ENCODE measurements at regions not wholly inside any gene's neighbourhood (a gene's known extent, or its start where the extent isn't known, plus 50 kb on each side); places are given as distances from the start of the nearest gene placed in this dataset.
"Not testable (repeated sequence)": the region's sequence is repeated elsewhere in the genome, so short reads cannot be mapped to it uniquely, and the experiment has no call there.

DNA sequence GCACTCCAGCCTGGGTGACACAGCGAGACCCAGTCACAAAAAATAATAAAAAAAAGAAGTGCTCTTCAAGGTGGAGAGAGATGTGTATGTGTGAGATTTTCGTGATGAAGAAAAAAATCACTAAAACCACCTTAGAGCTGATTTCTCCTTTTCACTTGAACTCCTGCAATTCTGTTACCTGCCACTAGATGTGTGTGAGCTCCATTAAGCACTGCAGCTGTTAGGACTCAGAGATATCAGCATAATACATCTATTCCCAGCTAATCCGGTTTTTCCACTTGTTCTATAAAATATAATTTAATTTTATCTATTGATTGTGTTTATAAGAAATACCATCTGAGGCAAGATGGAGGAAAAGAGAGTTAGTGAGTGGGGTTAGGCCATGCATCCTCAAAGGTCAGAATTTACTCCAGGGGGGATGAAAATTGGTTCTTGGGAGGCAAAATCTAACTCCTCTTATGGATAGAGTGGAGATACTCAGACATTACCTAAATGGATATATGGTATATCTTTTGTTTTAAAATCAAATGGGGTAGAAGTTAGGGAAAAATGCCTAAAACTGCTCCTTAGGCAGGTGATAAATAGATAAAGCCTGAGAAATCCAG, 152.7 kb downstream of the IL20RB start:
- peak; percentile 22 for DNase-seq (ENCODE audit: extremely low read depth, low read depth)

DNA sequence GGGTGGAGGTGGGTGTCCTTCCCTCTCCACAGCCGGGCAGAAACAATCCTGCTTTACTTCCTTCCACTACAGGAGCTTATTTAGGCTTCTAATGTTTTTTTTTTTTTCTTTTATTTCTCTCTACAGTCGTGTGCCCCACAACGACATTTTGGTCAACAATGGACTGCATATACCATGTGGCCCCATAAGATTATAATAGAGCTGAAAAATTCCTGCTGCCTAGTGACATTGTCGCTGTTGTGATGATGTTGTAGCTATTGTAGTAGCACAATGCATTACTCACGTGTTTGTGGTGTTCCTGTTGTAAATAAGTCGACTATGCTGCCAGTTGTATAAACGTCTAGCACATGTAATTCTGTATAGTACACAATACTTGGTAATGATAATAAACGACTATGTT, 153.7 kb downstream of the IL20RB start:
- DNase-seq (ENCODE audit: extremely low read depth, low read depth): no peak

DNA sequence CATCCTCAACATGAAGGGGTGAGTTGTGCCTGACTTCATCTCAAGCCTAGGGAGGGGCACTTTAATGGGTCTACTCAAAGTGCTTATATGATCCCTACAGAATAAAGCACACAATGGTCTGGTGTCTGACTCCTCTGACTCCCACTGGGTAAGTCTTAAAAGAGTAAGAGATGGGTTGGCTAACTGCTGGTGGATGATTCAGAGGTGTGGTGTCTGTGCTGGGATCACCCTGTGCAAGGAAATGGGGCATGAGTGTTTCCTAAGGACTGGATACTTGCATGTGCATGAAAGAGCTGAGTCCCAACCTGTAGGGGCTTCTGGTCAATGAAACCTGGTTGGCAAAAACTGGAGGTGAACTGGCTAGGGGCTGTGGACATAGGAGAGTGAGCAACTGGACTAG, 158.8 kb downstream of the IL20RB start:
- no peak for DNase-seq (ENCODE audit: extremely low read depth, low read depth)

DNA sequence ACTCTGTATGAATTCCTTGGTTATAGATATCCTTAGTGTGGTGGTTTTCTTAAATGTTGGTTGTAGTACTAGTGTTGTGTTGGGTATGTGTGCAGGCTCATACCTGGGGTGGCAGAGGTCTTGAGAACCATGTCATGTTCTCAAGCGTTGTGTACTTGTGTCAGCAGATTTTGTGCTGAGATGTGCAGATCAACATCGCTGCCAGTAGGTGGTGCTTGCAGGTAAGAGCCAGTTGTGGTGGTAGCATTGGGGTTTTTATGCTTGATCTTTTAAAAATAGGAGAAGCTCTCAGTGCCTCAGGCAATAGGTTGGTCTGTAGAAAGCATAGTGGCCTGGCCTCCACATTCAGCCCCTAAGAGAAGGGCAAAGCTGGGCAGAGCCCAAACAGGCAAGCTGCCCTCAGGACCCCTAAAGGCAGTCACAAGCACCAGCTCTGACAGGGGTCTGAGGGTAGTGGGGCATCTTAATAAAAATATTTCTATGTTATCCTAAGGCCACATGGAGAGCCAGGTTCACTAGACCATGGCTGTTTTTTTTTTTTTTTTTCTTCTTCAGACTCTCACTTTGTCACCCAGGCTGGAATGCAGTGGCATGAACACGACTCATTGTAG, 164.0 kb downstream of the IL20RB start:
- DNase-seq (ENCODE audit: extremely low read depth, low read depth): peak; percentile 25

DNA sequence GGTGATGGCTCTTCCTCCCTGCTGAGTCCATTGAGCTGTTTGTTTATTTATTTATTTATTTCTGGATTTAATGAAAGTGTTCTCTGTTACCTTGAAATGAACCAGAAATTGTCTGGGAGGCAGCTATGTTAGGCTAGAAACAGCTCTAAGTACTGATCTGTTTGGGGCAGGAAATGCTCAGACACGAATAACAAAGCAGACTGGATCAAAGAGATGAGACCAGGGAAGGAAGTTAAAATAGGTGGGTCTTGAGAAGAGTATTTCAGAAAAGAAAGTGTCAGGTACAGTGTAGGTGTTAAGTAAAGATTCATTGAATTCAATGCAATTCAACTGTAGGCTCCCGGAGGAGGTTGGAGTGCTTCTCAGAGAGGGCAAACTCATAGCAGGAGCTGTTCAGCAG, 173.3 kb downstream of the IL20RB start:
- no peak for DNase-seq (ENCODE audit: extremely low read depth, low read depth)

DNA sequence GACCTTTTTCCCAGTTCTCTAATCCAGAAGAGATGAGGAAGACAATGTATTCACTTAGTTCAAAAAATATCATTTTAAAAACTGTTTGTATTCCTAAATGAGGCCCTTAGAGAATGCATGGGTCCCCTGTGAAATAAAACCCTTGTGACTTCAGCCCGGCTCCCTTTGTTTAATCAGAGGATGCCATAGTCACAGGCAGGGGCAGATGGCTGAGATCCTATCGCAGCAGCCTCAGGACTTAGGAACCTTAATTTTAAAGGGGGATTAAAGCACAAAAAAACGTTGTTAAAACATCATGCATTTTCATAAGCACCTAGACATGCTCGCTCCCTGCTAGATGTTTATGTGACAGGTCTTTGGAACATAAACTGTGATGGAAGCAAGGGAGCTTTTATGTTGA, 176.6 kb downstream of the IL20RB start:
- no peak for DNase-seq (ENCODE audit: extremely low read depth, low read depth)

DNA sequence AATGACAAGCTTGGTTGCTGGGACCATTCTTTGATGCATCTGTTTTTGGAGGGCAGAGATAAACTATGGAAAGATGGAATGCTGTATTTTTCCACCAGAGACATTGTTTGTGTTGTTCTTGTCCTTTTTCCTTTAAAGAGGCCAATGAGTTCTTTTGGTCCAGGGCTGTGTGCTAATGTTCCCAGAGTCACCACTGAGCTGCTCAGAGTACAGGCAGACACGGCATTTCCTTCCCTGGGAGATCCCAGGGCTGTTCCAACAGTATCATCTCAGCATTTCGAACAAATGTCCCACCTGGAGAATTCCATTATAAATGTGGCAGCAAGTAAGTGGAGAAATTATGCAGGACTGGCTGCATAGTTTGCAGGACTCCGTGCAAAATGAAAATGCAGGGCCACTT, 190.6 kb downstream of the IL20RB start:
- no peak for DNase-seq (ENCODE audit: extremely low read depth, low read depth)

DNA sequence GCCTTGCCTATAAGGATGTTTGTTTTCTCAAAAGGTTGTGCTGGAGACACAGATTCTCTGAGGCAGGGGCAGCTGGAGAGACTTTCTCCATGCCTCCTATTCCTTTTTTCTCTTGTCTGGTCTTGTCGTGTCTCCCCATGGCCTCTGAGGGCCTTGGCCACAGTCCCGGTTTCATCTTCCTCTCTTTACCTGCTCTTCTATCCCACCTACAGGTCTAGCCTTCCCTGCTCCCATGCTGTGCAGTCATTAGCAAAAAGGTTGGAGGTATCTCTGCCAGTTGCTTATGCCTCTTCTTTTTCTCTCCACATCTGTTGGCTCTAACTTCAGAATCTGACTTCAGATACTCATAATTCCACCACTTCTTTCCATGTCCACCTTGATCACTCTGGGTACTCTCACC, 191.1 kb downstream of the IL20RB start:
- DNase-seq (ENCODE audit: extremely low read depth, low read depth): no peak

DNA sequence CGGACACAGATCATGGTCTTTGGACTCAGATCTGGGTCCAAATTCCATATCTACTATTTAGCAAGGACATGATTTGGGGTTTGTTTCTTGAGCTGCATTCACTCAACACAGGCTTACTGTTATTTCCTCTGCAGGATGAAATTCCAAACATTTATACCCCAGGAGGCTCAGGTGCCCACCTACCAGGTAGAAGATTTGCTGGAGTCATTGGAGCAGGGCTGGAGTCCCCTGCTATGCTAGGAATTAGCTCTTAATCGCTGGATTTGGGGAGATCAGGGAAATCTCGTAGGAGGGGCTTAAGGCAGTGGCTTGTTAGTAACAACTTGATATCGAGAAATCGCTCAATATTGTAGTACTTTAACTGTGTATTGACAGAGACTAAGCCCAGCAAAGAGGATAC, 193.0 kb downstream of the IL20RB start:
- DNase-seq (ENCODE audit: extremely low read depth, low read depth): no peak

DNA sequence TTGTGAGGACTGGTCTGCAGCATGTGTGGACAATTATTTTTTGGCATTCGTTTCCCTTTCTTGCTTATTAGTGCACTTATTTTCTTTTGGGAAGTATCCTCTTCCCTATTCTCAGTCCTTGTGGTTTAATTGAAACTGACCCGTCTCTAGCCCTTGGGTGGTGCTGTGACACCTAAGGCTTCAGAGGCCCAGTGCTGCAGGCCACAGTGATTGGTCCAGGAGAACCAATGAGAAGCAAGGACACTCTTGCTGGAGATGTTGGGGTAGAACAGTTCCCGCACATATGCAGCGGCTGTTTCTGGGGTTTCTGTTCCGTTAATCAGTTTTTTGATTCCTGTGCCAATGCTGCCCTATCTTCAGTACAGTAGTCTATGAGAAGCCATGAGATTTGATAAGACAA, 195.3 kb downstream of the IL20RB start:
- not testable (repeated sequence) for DNase-seq (ENCODE audit: extremely low read depth, low read depth)

DNA sequence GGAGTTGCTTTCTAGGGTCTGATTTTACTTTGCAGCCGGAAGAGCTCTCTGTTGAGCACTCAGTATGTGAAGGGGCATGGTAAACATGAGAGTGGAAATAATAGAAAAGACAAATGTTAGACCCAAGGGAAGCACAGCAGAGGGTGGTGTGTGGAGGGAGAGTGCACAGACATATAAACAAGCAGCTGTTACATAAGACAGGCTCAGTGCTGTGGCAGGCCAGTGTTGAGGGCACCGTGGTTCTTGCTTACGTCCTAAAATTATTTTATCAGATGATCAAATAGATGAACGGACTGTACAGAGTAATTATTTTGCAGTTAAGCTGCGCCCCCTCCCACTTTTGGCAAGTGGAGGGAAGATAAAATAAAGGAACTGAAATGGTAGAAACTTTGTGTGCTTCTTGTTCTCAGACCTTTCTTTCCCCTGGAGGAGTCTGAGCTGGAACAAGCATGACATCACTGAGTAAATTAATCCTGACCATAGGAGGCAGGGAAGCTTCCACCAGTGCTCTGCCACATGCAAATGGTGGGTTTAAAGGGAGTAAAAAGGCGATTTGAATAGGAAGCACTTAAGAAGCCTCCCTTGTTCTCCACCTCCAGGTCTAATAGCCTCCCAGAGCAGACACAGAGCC, 205.6 kb downstream of the IL20RB start:
- no peak for DNase-seq (ENCODE audit: extremely low read depth, low read depth)

DNA sequence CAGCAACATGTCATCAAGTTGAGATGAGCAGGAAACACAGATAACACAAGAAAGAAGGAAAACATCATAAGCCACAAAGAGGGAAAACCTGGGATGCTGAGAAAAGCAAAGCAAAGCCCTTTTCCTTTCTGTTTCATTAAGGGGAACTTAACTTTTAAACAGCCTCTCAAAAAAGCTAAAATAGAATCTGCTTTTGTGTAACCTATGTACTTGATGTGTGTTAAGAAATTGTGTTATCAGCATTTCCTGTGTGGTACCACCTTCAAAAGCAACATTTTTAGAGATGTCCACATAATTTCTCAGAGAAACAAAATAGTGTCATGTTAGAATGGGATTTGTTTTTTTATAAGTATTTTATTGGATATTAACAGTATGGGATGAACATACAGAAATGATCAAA, 206.2 kb downstream of the IL20RB start:
- no peak for DNase-seq (ENCODE audit: extremely low read depth, low read depth)

DNA sequence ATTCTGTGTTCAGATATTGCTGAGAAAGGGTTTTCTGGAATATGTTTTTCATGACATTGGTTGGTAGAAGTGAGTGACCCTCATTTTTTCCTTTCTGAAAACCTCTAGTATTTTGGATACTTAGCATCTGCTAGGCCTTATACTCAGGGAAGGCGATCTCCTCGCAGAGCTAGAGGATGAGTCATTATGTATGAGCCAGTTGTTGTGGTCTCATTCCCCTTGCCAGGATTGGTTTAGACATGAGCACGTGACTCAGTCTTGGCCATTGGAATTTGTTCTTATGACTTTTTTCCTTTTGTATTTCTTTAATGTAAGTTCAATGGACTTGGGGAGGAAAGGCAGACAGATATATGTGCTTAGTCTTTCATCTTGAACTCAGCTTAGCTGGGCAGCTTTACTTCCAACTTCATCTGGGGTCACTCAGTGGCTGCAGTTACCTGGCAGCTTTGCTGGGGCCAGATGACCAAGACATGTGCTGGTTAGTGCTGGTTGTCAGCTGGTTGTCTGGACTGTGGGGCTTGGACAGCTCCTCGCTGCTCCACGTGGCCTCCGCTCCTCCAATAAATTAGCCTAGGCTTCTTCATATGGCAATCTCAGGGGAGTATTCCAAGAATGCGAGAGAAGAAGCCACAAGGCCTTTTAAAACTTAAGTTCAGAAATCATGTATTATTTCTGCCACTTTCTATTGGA, 207.5 kb downstream of the IL20RB start:
- no peak for DNase-seq (ENCODE audit: extremely low read depth, low read depth)

DNA sequence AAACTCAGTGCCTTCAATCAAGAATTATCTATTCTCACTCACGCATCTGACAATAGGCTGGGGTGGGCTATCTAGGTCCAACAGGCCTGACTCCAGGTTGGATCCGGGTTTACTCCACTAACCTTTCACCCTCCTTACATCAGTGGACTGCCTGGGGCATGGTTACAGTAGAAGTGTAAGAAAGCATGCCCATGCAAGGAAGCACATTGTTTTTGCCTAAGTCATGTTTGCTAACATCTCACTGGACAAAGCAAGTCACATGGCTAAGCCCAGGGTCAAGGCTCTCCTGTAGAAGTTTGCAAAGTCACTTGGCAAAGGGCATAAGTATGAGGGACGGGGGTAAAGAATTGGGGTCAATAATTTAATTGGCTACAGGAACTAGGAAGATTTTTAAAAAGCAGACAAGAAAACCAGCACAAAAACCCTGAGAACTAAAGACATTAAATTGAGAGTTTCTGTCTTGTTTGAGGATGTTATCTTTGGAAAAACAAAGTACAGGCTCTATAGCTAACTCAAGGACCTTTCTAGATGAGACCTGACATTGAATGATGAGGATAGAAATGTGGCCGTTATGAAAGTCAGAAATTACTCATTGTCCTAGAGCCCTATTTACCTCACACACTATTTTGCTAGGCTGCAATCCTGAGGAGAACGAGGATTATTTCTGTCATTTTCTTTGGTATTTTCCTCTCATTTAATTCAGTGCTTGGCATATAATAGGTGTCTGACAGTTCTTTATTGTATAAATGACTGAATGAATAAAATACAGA, 214.2 kb downstream of the IL20RB start:
- no peak for DNase-seq (ENCODE audit: extremely low read depth, low read depth)

DNA sequence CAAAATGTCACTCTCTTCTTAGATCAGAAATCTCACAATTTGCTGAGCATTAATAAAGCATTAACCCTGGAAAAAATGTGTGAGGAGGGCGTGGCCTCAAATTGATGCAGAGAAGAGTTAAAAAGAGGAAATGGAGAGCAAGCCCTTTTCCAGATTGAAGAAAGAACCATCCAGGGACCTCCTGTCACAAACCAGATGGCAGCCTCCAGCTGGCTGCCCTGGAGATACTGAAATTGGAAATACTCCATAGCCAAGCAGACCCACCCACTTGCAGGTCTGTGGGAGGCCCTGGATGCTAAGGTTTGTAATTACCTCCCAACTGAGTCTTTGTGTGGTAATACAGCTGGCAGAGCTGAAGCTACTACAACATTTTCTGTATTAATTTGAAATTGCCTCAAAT, 214.9 kb downstream of the IL20RB start:
- DNase-seq (ENCODE audit: extremely low read depth, low read depth): no peak

DNA sequence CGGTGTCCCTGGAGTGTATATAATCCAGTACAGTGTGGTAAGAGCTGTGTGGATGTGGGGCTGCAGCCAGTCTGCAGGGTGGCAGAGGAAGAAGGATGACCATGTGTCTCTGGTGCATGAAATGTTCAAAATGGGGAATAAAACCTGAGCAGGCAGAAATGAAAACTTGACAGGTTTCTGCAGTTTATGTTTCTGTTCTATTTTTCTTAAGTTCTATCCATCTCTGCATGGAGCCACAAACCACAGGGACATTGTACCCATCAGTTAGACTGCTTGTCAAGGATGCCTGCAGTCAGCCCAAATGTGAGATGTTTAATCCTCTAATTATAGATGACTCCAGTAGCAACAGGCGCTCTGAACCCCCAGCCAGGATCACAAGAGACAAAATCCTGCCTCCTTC, 216.7 kb downstream of the IL20RB start:
- DNase-seq (ENCODE audit: extremely low read depth, low read depth): no peak

DNA sequence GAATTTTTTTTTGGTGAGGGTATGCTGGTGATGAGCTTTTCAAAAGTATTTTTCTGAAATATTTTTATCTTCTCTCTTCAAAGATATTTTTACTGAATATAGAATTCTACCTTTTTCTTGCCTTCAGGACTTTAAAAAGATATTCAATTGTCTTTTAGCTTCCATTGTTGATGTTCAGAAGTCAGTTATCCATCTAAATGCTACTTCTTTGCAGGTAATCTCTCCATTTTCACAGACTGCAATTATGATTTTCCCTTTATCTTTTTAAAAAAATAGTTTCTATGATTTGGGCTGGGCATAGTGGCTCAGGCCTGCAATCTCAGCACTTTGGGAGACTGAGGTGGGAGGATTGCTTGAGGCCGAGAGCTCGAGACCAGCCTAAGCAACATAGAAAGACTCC, 222.4 kb downstream of the IL20RB start:
- DNase-seq (ENCODE audit: extremely low read depth, low read depth): no peak

DNA sequence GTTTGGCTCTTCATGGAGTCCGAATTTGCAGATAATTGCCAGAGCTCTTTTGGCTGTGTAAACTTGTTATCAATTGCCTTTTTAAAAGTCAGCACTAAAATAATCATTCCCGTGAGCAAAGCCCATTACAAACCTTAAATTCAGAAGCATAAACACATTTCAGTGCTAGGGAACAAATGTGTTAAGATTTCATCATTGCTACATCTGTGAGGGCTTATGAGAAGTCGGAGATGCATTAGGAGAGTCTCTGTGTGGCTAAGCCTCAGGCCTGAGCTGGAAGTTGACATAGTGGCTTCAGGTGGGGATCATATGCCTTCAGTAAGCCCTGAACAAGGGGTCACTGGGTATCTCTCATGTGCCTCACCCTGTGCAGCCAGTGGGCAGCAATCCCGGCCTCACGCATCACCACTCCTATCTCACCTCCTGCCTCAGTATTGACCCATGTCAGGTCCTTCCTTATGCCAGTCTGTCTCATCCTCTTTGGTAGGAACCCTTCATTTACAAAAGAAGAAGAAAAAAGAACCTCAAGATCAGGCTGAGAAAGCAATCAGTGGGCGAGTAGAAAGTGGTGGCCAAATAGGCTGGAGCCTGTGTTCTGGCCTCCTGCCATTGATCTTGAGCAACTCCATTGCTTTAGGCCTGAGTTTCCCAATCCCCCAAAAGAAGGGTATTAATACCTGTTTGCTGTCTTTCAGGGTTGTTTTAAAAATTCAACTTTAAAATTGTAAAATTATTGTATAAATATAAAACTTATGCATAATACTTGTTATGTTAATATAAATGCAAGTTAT, 233.5 kb downstream of the IL20RB start:
- DNase-seq (ENCODE audit: extremely low read depth, low read depth): no peak

DNA sequence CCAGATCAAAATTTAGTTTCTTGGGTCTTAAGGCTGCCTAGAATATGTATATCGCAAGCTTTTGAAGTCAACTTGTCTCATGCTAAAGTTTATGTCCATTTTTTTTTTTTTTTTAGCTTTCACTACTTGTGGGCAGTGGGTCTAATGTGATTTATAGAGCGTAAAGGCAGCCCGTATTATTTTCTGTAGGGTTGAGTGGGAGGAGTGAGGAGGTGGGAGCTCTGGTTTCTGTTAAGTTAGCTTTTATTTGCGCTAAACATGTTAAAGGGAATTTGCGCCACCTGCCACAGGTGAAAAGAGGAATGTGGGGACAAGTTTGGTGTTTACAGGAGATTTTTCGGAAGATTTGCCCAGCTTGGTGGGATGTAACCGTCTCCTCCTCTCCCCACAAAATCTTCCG, 234.2 kb downstream of the IL20RB start:
- no peak for DNase-seq (ENCODE audit: extremely low read depth, low read depth)

DNA sequence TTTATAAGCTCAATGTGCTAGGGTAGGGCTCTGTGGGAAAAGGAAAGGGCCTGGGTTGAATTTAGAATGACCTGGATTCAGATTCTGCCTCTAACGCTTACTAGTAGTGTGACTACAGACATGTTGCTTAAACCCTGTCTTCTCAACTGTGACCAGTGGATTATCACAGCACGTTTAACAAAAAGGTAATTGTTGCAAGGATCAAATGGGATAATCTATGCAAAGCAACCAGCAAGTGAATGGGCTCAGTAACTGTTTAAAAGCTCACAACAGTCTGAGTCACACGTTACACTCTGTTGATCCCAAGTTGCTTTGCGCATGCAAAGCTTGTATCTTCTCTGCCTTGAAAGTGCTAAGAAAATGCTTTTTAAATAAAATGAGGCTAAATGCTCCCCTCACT, 236.5 kb downstream of the IL20RB start:
- no peak for DNase-seq (ENCODE audit: extremely low read depth, low read depth)

Measured in NCI-H460 (cell line).